HEK293T (cell line): ENCODE measurements at regions not wholly inside any gene's neighbourhood (a gene's known extent, or its start where the extent isn't known, plus 50 kb on each side); places are given as distances from the start of the nearest gene placed in this dataset.

Experiments
- CTCF ChIA-PET: fragments of 350-600 bp; formaldehyde crosslinking; extraction: SDS; loops from one replicate; lab custom pipeline; 2021; ENCODE audit warnings: antibody characterized with exemption, inconsistent platforms; lab: Yijun Ruan, JAX
- POLR2A ChIA-PET: fragments of 350-600 bp; formaldehyde crosslinking; extraction: SDS; loops from one replicate; lab custom pipeline; 2020; ENCODE audit warnings: antibody characterized with exemption, inconsistent platforms; lab: Yijun Ruan, JAX
- DNase-seq: peaks from one replicate; pipeline ENCODE4 v3.0.0; 2012; ENCODE audit warnings: mixed read lengths; ENCODE audit errors: extremely low spot score
- ARNT ChIP-seq: fragments of 450-650 bp; IDR thresholded peaks from 2 replicates; pipeline ENCODE4 v1.6.1; 2017; ENCODE audit warnings: mild to moderate bottlenecking
- BHLHE40 ChIP-seq: fragments of 450-650 bp; IDR thresholded peaks from 2 replicates; pipeline ENCODE4 v1.6.1; 2016; ENCODE audit warnings: mild to moderate bottlenecking, moderate library complexity, borderline replicate concordance
- CTBP1 ChIP-seq: fragments of 450-650 bp; IDR thresholded peaks from 2 replicates; pipeline ENCODE4 v1.6.1; 2016; ENCODE audit warnings: borderline replicate concordance
- ELF4 ChIP-seq: fragments of 450-650 bp; IDR thresholded peaks from 2 replicates; pipeline ENCODE4 v1.6.1; 2017; ENCODE audit warnings: antibody characterized with exemption
- FOXA1 ChIP-seq: fragments of 450-650 bp; IDR thresholded peaks from 2 replicates; pipeline ENCODE4 v1.6.1; 2016; ENCODE audit warnings: mild to moderate bottlenecking
- FOXK2 ChIP-seq: fragments of 450-650 bp; IDR thresholded peaks from 2 replicates; pipeline ENCODE4 v1.6.1; 2016; ENCODE audit warnings: mild to moderate bottlenecking
- FOXM1 ChIP-seq: fragments of 450-650 bp; IDR thresholded peaks from 2 replicates; pipeline ENCODE4 v1.6.1; 2017; ENCODE audit warnings: mild to moderate bottlenecking, borderline replicate concordance
- HDGF ChIP-seq: fragments of 450-650 bp; IDR thresholded peaks from 2 replicates; pipeline ENCODE4 v1.6.1; 2017; ENCODE audit warnings: antibody characterized with exemption, borderline replicate concordance
- L3MBTL2 ChIP-seq: fragments of 450-650 bp; conservative IDR thresholded peaks from 2 replicates; pipeline ENCODE4 v1.6.1; 2016; ENCODE audit warnings: mild to moderate bottlenecking
- LEF1 ChIP-seq: fragments of 450-650 bp; IDR thresholded peaks from 2 replicates; pipeline ENCODE4 v1.6.1; 2017; ENCODE audit warnings: mild to moderate bottlenecking, borderline replicate concordance
- NFRKB ChIP-seq: fragments of 450-650 bp; IDR thresholded peaks from 2 replicates; pipeline ENCODE4 v1.6.1; 2016; ENCODE audit warnings: mild to moderate bottlenecking, moderate library complexity
- PKNOX1 ChIP-seq: fragments of 450-650 bp; IDR thresholded peaks from 2 replicates; pipeline ENCODE4 v1.6.1; 2016
- SP1 ChIP-seq: fragments of 450-650 bp; IDR thresholded peaks from 2 replicates; pipeline ENCODE4 v1.6.1; 2017
- SUZ12 ChIP-seq: fragments of 450-650 bp; IDR thresholded peaks from 2 replicates; pipeline ENCODE4 v1.6.1; 2016; ENCODE audit warnings: mild to moderate bottlenecking
- TARDBP ChIP-seq: fragments of 450-650 bp; IDR thresholded peaks from 2 replicates; pipeline ENCODE4 v1.6.1; 2016
- ZNF384 ChIP-seq: fragments of 450-650 bp; IDR thresholded peaks from 2 replicates; pipeline ENCODE4 v1.6.1; 2016

GRCh38 chr14:54291491-54292191, 105.2 kb upstream of the CDKN3 start:
- CTCF ChIA-PET, result interaction anchor here (0.6 to 0.8 kb wide), 2 partner anchors 26 to 38 kb away, joined by 3 to 7 read pairs; no protein-coding TSS in a partner anchor
- TF ChIP-seq L3MBTL2 (no peak), FOXM1 (no peak)
- POLR2A ChIA-PET, result no interaction called here
- no peak for DNase-seq

- no peak for DNase-seq
- POLR2A ChIA-PET, result no interaction called here
These were observed 102.0 kb upstream of the CDKN3 start for GRCh38 chr14:54294802-54295201.

GRCh38 chr14:54299410-54300363, 97.1 kb upstream of the CDKN3 start:
- ChIA-PET POLR2A (no interaction called here), CTCF (interaction anchor here (0.7 to 1.4 kb wide), 3 partner anchors 13 to 49 kb away, joined by 4 to 8 read pairs (median 5); no protein-coding TSS in a partner anchor)
- no peak for DNase-seq

More at GRCh38 chr14:54294802-54295201, 102.0 kb upstream of the CDKN3 start:
- CTCF ChIA-PET, result no interaction called here
- TF ChIP-seq CTBP1 (no peak), SP1 (no peak), FOXK2 (no peak), TARDBP (no peak), HDGF (no peak), FOXM1 (no peak), ELF4 (no peak), PKNOX1 (no peak), NFRKB (no peak), L3MBTL2 (no peak), ZNF384 (no peak), FOXA1 (no peak), SUZ12 (no peak), BHLHE40 (no peak), ARNT (no peak), LEF1 (no peak)

GRCh38 chr14:54300881-54301280, 95.9 kb upstream of the CDKN3 start:
- ChIA-PET POLR2A (no interaction called here), CTCF (no interaction called here)
- no peak for TF ChIP-seq SP1
- no peak for TF ChIP-seq HDGF
- TF ChIP-seq SUZ12, result no peak
- no peak for TF ChIP-seq LEF1
- no peak for TF ChIP-seq ZNF384
- no peak for TF ChIP-seq ELF4
- no peak for TF ChIP-seq FOXK2
- no peak for TF ChIP-seq FOXM1
- no peak for TF ChIP-seq TARDBP
- TF ChIP-seq ARNT, result no peak
- TF ChIP-seq NFRKB, result no peak
- TF ChIP-seq PKNOX1, result no peak
- no peak for TF ChIP-seq CTBP1
- no peak for TF ChIP-seq L3MBTL2
- TF ChIP-seq FOXA1, result no peak
- TF ChIP-seq BHLHE40, result no peak
- DNase-seq, result no peak

More at GRCh38 chr14:54299410-54300363, 97.1 kb upstream of the CDKN3 start:
- TF ChIP-seq SP1 (no peak), ARNT (no peak), TARDBP (no peak), CTBP1 (no peak), FOXK2 (no peak), PKNOX1 (no peak), SUZ12 (no peak), L3MBTL2 (no peak), ZNF384 (no peak)

GRCh38 chr14:54301359-54301758, 95.4 kb upstream of the CDKN3 start:
- TF ChIP-seq L3MBTL2 (no peak), FOXA1 (no peak), ELF4 (no peak), FOXM1 (no peak), SP1 (no peak), SUZ12 (no peak), BHLHE40 (no peak), NFRKB (no peak), HDGF (no peak), PKNOX1 (no peak), LEF1 (no peak), ZNF384 (no peak), CTBP1 (no peak), TARDBP (no peak), ARNT (no peak), FOXK2 (no peak)
- DNase-seq, result no peak
- CTCF ChIA-PET, result no interaction called here
- POLR2A ChIA-PET, result no interaction called here
